CD14-positive monocyte (primary cell): ENCODE measurements at regions not wholly inside any gene's neighbourhood (a gene's known extent, or its start where the extent isn't known, plus 50 kb on each side); places are given as distances from the start of the nearest gene placed in this dataset.

ENCODE experiments used
- DNase-seq, 3 donors: peaks; one replicate each; pipeline ENCODE4 v3.0.0-alpha.2; 2011 to 2022
- H2AFZ ChIP-seq: 2 replicates; pipeline ENCODE4 v1.6.0; 2012; ENCODE audit warnings: mild to moderate bottlenecking, low read depth, low read length, inconsistent platforms; ENCODE audit not compliant: insufficient read depth, poor library complexity, severe bottlenecking
- H3K27ac ChIP-seq, 2 donors: 1 replicate in 1 of 2; 2 replicates in 1 of 2; pipeline ENCODE4 v1.5.1; 2012 to 2013; ENCODE audit warnings: low read length in 2 of 2, control low read depth in 1 of 2, inconsistent platforms in 1 of 2, low read depth in 1 of 2, mild to moderate bottlenecking in 1 of 2
- H3K27me3 ChIP-seq, 2 donors: one replicate each; pipeline versions ENCODE4 v1.6.0 to v1.6.1; 2011 to 2013; ENCODE audit warnings: low read length in 2 of 2; ENCODE audit not compliant: control insufficient read depth in 2 of 2, insufficient read depth in 2 of 2
- H3K36me3 ChIP-seq, 2 donors: replicated peaks in 1 of 2; 1 replicate in 1 of 2; 2 replicates in 1 of 2; pipeline versions ENCODE4 v1.5.1 to v1.6.1; 2012 to 2013; ENCODE audit warnings: low read length in 2 of 2, control low read depth in 1 of 2, inconsistent platforms in 1 of 2, mild to moderate bottlenecking in 1 of 2; ENCODE audit not compliant: insufficient read depth in 2 of 2, control insufficient read depth in 1 of 2
- H3K4me1 ChIP-seq, 2 donors: 1 replicate in 1 of 2; 2 replicates in 1 of 2; pipeline versions ENCODE4 v1.5.1 to v1.6.1; 2012 to 2013; ENCODE audit warnings: low read length in 2 of 2, control low read depth in 1 of 2, inconsistent platforms in 1 of 2, mild to moderate bottlenecking in 1 of 2, moderate library complexity in 1 of 2; ENCODE audit not compliant: insufficient read depth in 2 of 2, control insufficient read depth in 1 of 2
- H3K4me2 ChIP-seq: replicated peaks from 2 replicates; pipeline ENCODE3; 2012; ENCODE audit warnings: low read length, moderate library complexity, mild to moderate bottlenecking; ENCODE audit not compliant: poor library complexity, severe bottlenecking; ENCODE audit errors: extremely low read depth
- H3K4me3 ChIP-seq, 3 experiments: fragments of 200-600 bp in 1 of 3; sonication (generic) in 1 of 3; replicated peaks in 1 of 3; 1 replicate in 2 of 3; 2 replicates in 1 of 3; pipeline ENCODE4 v1.5.1; 2011 to 2013; ENCODE audit warnings: low read length in 3 of 3, mild to moderate bottlenecking in 3 of 3, control low read depth in 2 of 3, low read depth in 2 of 3, inconsistent platforms in 1 of 3, moderate library complexity in 1 of 3
- H3K79me2 ChIP-seq: 2 replicates; pipeline ENCODE4 v1.6.0; 2012; ENCODE audit warnings: mild to moderate bottlenecking, control low read depth, inconsistent platforms, low read length, moderate library complexity; ENCODE audit not compliant: insufficient read depth
- H3K9ac ChIP-seq: 2 replicates; pipeline ENCODE4 v1.6.0; 2017; ENCODE audit warnings: low read length, mild to moderate bottlenecking; ENCODE audit not compliant: insufficient read depth, poor library complexity, severe bottlenecking
- H3K9me3 ChIP-seq, 2 donors: replicated peaks in 1 of 2; 1 replicate in 1 of 2; 2 replicates in 1 of 2; pipeline versions ENCODE4 v1.5.1 to v1.6.1; 2012 to 2013; ENCODE audit warnings: low read length in 2 of 2, control low read depth in 1 of 2; ENCODE audit not compliant: control insufficient read depth in 1 of 2, insufficient read depth in 1 of 2
- H4K20me1 ChIP-seq: 2 replicates; pipeline ENCODE4 v1.6.0; 2012; ENCODE audit warnings: mild to moderate bottlenecking, low read length, control low read depth, moderate library complexity; ENCODE audit not compliant: insufficient read depth
- H3K27ac Mint-ChIP-seq, 7 donors: one replicate each; pipeline ENCODE4 v1.8.0; 2020; ENCODE audit warnings: mild to moderate bottlenecking in 7 of 7, mixed read lengths in 7 of 7, moderate library complexity in 6 of 7, inconsistent platforms in 2 of 7
- H3K27me3 Mint-ChIP-seq, 3 donors: one replicate each; pipeline ENCODE4 v1.8.0; 2021 to 2022; ENCODE audit warnings: low read depth in 3 of 3, mild to moderate bottlenecking in 3 of 3, mixed read lengths in 3 of 3, moderate library complexity in 3 of 3, inconsistent platforms in 1 of 3
- H3K36me3 Mint-ChIP-seq, 2 donors: one replicate each; pipeline ENCODE4 v1.8.0; 2020; ENCODE audit warnings: mixed read lengths in 2 of 2, inconsistent platforms in 1 of 2, mild to moderate bottlenecking in 1 of 2
- H3K4me1 Mint-ChIP-seq: one replicate; pipeline ENCODE4 v1.8.0; 2020; ENCODE audit warnings: mild to moderate bottlenecking, mixed read lengths
- H3K4me3 Mint-ChIP-seq, 2 donors: one replicate each; pipeline ENCODE4 v1.8.0; 2020; ENCODE audit warnings: mild to moderate bottlenecking in 2 of 2, mixed read lengths in 2 of 2, moderate library complexity in 1 of 2
- H3K9me3 Mint-ChIP-seq, 7 donors: one replicate each; pipeline ENCODE4 v1.8.0; 2020 to 2022; ENCODE audit warnings: mixed read lengths in 7 of 7, mild to moderate bottlenecking in 6 of 7, moderate library complexity in 6 of 7, inconsistent platforms in 2 of 7
- WGBS: methylation state at CpG from one replicate; pipeline ENCODE4 v1.1.5; 2013; ENCODE audit warnings: missing lambda C conversion rate; ENCODE audit not compliant: insufficient coverage; 5-methylcytosine and 5-hydroxymethylcytosine counted together
- intact Hi-C, 2 donors: fragments of 100-400 bp; cut with micrococcal nuclease; formaldehyde crosslinking; loops; one replicate each; pipeline versions ENCODE4 v1.15.0 to v1.15.1; 2023
- TF ChIP-seq, protein P1 (sequence below): fragments of 200-600 bp; IDR thresholded peaks from one replicate; pipeline ENCODE4 v1.8.0; 2022; ENCODE audit warnings: antibody characterized with exemption, mild to moderate bottlenecking

- H3K4me2 ChIP-seq = no peak overlapping the region
- no CpG with 5 or more reads among the region's 1 CpG for WGBS
Measured at GRCh38 chrX:131910586-131910985, 112.5 kb upstream of the STK26 start.

DNA sequence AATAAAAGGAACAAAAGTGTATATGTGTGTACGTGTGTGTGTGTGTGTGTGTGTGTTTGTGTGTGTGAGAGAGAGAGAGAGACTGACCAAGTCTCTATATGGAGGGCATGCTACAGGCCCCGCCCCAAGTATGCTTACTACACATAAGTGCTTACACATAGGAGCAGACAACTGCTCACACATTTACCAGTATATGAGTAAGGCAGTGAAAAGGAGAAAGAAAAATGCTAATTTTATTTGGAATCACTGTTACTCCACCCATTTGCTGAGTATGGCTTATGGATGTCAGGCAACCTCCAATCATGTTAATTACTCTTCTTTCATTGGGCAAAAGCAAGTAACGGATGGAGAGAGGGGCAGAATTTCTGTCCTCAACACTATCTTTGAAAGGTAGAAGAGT lies 107.6 kb upstream of the STK26 start:
- peaks cover 0 to 22% (median 0%) of the 10 kb centered on the region in 3 donors for H3K27me3 Mint-ChIP-seq
- no peak overlapping the region for H3K9ac ChIP-seq
- intact Hi-C loops = no loop called here
- no peak overlapping the region for H2AFZ ChIP-seq
- no peak overlapping the region for H3K27ac Mint-ChIP-seq
- H3K79me2 ChIP-seq = no peaks in the 10 kb centered on the region
- H3K4me3 ChIP-seq = no peak overlapping the region
- H4K20me1 ChIP-seq = no peaks in the 10 kb centered on the region
- peaks cover 0 to 7% (median 3%) of the 10 kb centered on the region in 7 donors for H3K9me3 Mint-ChIP-seq
- no peak overlapping the region for H3K27ac ChIP-seq
- H3K4me1 ChIP-seq = peaks cover 0 to 8% of the 10 kb centered on the region in 2 donors
- no peaks in the 10 kb centered on the region for H3K9me3 ChIP-seq
- peaks cover 9% of the 10 kb centered on the region for H3K4me1 Mint-ChIP-seq
- WGBS = no CpG with 5 or more reads among the region's 3 CpGs
- H3K4me3 Mint-ChIP-seq = no peak overlapping the region
- no peak for DNase-seq
- TF ChIP-seq, protein P1, sequence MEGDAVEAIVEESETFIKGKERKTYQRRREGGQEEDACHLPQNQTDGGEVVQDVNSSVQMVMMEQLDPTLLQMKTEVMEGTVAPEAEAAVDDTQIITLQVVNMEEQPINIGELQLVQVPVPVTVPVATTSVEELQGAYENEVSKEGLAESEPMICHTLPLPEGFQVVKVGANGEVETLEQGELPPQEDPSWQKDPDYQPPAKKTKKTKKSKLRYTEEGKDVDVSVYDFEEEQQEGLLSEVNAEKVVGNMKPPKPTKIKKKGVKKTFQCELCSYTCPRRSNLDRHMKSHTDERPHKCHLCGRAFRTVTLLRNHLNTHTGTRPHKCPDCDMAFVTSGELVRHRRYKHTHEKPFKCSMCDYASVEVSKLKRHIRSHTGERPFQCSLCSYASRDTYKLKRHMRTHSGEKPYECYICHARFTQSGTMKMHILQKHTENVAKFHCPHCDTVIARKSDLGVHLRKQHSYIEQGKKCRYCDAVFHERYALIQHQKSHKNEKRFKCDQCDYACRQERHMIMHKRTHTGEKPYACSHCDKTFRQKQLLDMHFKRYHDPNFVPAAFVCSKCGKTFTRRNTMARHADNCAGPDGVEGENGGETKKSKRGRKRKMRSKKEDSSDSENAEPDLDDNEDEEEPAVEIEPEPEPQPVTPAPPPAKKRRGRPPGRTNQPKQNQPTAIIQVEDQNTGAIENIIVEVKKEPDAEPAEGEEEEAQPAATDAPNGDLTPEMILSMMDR = no peak
- H3K36me3 Mint-ChIP-seq = no peaks in the 10 kb centered on the region
- H3K27me3 ChIP-seq = peaks cover 0 to 30% of the 10 kb centered on the region in 2 donors
- H3K4me2 ChIP-seq = no peak overlapping the region
- no peaks in the 10 kb centered on the region for H3K36me3 ChIP-seq

More at GRCh38 chrX:131910586-131910985, 112.5 kb upstream of the STK26 start:
- TF ChIP-seq, protein P1 = no peak
- intact Hi-C loops = no loop called here
- Histone ChIP-seq H3K4me3 (no peak overlapping the region), H3K9ac (no peak overlapping the region), H3K79me2 (no peaks in the 10 kb centered on the region), H2AFZ (no peak overlapping the region), H4K20me1 (no peaks in the 10 kb centered on the region), H3K27me3 (peaks cover 0 to 34% of the 10 kb centered on the region in 2 donors), H3K36me3 (no peaks in the 10 kb centered on the region), H3K9me3 (no peaks in the 10 kb centered on the region), H3K27ac (no peak overlapping the region), H3K4me1 (peaks cover 0 to 8% of the 10 kb centered on the region in 2 donors)
- peaks cover 14% of the 10 kb centered on the region for H3K4me1 Mint-ChIP-seq
- DNase-seq = no peak
- H3K36me3 Mint-ChIP-seq = no peaks in the 10 kb centered on the region
- no peak overlapping the region for H3K4me3 Mint-ChIP-seq
- peaks cover 0 to 16% (median 0%) of the 10 kb centered on the region in 3 donors for H3K27me3 Mint-ChIP-seq
- H3K9me3 Mint-ChIP-seq = peaks cover 0 to 7% (median 2%) of the 10 kb centered on the region in 7 donors
- H3K27ac Mint-ChIP-seq = no peak overlapping the region
